A549 (cell line): ENCODE measurements at regions not wholly inside any gene's neighbourhood (a gene's known extent, or its start where the extent isn't known, plus 50 kb on each side); places are given as distances from the start of the nearest gene placed in this dataset.
A peak's percentile ranks its signal among the peaks of the same experiment; 100 is the strongest.

Experiments
- ATAC-seq, 2 experiments: fragments of 200-7000 bp in 1 of 2; fragments of >200 bp in 1 of 2; cut with Nextera tagmentation in 1 of 2; cut with Tn5 transposase in 1 of 2; 3 replicates each; pipeline versions ENCODE4 v1.8.0 to v1.9.1; 2018 to 2020; ENCODE audit warnings: mild to moderate bottlenecking in 1 of 2, moderate library complexity in 1 of 2
- CTCF ChIA-PET: fragments of 300-600 bp; sonication (Branson Sonifier 250); formaldehyde crosslinking; extraction: SDS; loops from one replicate; lab custom pipeline; 2021; ENCODE audit warnings: antibody characterized with exemption, inconsistent platforms; lab: Yijun Ruan, JAX
- POLR2A ChIA-PET: fragments of 350-600 bp; formaldehyde crosslinking; extraction: SDS; loops from one replicate; lab custom pipeline; 2021; ENCODE audit warnings: antibody characterized with exemption, inconsistent platforms; lab: Yijun Ruan, JAX
- DNase-seq, 2 experiments: peaks; one replicate each; pipeline versions ENCODE4 v3.0.0 to v3.0.0-alpha.2; 2011 to 2016; ENCODE audit warnings: low read depth in 1 of 2, low spot score in 1 of 2
- FAIRE-seq: peaks from 2 replicates; lab custom pipeline; 2011; peaks lifted over from hg19 to GRCh38; lab: Jason Lieb, UNC
- H3K27ac ChIP-seq, 2 experiments: fragments of >200 bp; sonication (Bioruptor Twin); formaldehyde crosslinking; 3 replicates each; pipeline ENCODE4 v1.5.1; 2016 to 2017
- H3K4me1 ChIP-seq: fragments of >200 bp; sonication (Bioruptor Twin); formaldehyde crosslinking; 3 replicates; pipeline ENCODE4 v1.6.1; 2016
- H3K4me2 ChIP-seq: fragments of >200 bp; sonication (Bioruptor Twin); formaldehyde crosslinking; 3 replicates; pipeline ENCODE4 v1.6.1; 2016
- H3K4me3 ChIP-seq: fragments of >200 bp; sonication (Bioruptor Twin); formaldehyde crosslinking; 3 replicates; pipeline ENCODE4 v1.5.1; 2016
- H3K9me3 ChIP-seq: fragments of >200 bp; sonication (Bioruptor Twin); formaldehyde crosslinking; 3 replicates; pipeline ENCODE4 v1.6.1; 2016
- E2F6 ChIP-seq: IDR thresholded peaks from 2 replicates; pipeline ENCODE4 v1.6.1; 2012; ENCODE audit warnings: low read depth, borderline replicate concordance
- EHF ChIP-seq: fragments of 250-450 bp; sonication (Bioruptor Pico); IDR thresholded peaks from 2 replicates; pipeline ENCODE4 v1.5.0; 2020; ENCODE audit warnings: mild to moderate bottlenecking
- ELK1 ChIP-seq: fragments of 150-350 bp; IDR thresholded peaks from 2 replicates; pipeline ENCODE4 v1.6.1; 2014; ENCODE audit warnings: low read depth, mild to moderate bottlenecking, low read length
- EP300 ChIP-seq, 2 experiments: fragments of >200 bp; sonication (Bioruptor Twin); formaldehyde crosslinking; IDR thresholded peaks; 2 replicates in 1 of 2; 3 replicates in 1 of 2; pipeline ENCODE4 v1.6.1; 2016 to 2017
- FOXS1 ChIP-seq: fragments of 250-450 bp; sonication (Bioruptor Pico); IDR thresholded peaks from 2 replicates; pipeline ENCODE4 v1.5.0; 2020; ENCODE audit warnings: mild to moderate bottlenecking, moderate library complexity
- HOXA7 ChIP-seq: fragments of 250-450 bp; sonication (Bioruptor Pico); IDR thresholded peaks from 2 replicates; pipeline ENCODE4 v1.5.0; 2020; ENCODE audit warnings: mild to moderate bottlenecking, moderate library complexity
- JUNB ChIP-seq: fragments of >200 bp; sonication (Bioruptor Twin); formaldehyde crosslinking; IDR thresholded peaks from 2 replicates; pipeline ENCODE4 v1.6.1; 2016
- NPAS2 ChIP-seq: fragments of 250-450 bp; sonication (Bioruptor Pico); IDR thresholded peaks from 2 replicates; pipeline ENCODE4 v1.8.0; 2022; ENCODE audit warnings: mild to moderate bottlenecking, moderate library complexity, borderline replicate concordance
- NR3C1 ChIP-seq: fragments of >200 bp; sonication (Bioruptor Twin); formaldehyde crosslinking; IDR thresholded peaks from 3 replicates; pipeline ENCODE4 v1.6.1; 2017
- POLR2A ChIP-seq: IDR thresholded peaks from 2 replicates; pipeline ENCODE4 v1.6.1; 2012; ENCODE audit warnings: mild to moderate bottlenecking, low read length
- POLR2AphosphoS2 ChIP-seq: conservative IDR thresholded peaks from 2 replicates; pipeline ENCODE4 v1.6.1; 2012; ENCODE audit warnings: low read length, improper control_type of control experiment, inconsistent platforms
- RAD21 ChIP-seq, 2 experiments: fragments of >200 bp in 1 of 2; sonication (Bioruptor Twin) in 1 of 2; formaldehyde crosslinking in 1 of 2; IDR thresholded peaks in 1 of 2; conservative IDR thresholded peaks in 1 of 2; 2 replicates in 1 of 2; 3 replicates in 1 of 2; pipeline ENCODE4 v1.6.1; 2012 to 2018; ENCODE audit warnings: inconsistent platforms in 1 of 2
- RARB ChIP-seq: fragments of 250-450 bp; sonication (Bioruptor Pico); IDR thresholded peaks from 2 replicates; pipeline ENCODE4 v1.8.0; 2021; ENCODE audit warnings: mild to moderate bottlenecking, moderate library complexity
- RCOR1 ChIP-seq: fragments of 150-350 bp; IDR thresholded peaks from 2 replicates; pipeline ENCODE4 v1.6.1; 2014; ENCODE audit warnings: antibody characterized with exemption, low read length, low read depth
- SMC3 ChIP-seq: fragments of >200 bp; sonication (Bioruptor Twin); formaldehyde crosslinking; IDR thresholded peaks from 3 replicates; pipeline ENCODE4 v1.6.1; 2018; ENCODE audit warnings: inconsistent platforms
- ZFP36 ChIP-seq: fragments of 450-650 bp; IDR thresholded peaks from 2 replicates; pipeline ENCODE4 v1.6.1; 2014; ENCODE audit warnings: borderline replicate concordance; ENCODE audit not compliant: partially characterized antibody
- WGBS: methylation state at CpG from one replicate; pipeline ENCODE4 v1.1.6; 2017; ENCODE audit errors: missing lambda C conversion rate; 5-methylcytosine and 5-hydroxymethylcytosine counted together
- TF ChIP-seq, protein P1 (sequence below): fragments of 250-450 bp; sonication (Bioruptor Pico); IDR thresholded peaks from 2 replicates; pipeline ENCODE4 v1.5.0; 2021; ENCODE audit warnings: mild to moderate bottlenecking, moderate library complexity, borderline replicate concordance
- TF ChIP-seq, protein P2 (sequence below): fragments of >200 bp; sonication (Bioruptor Twin); formaldehyde crosslinking; IDR thresholded peaks from 3 replicates; pipeline ENCODE4 v1.5.1; 2016
- TF ChIP-seq, protein P3 (sequence below): IDR thresholded peaks from 2 replicates; pipeline ENCODE4 v1.6.1; 2012

GRCh38 chr2:16508490-16508851 is 157.2 kb downstream of the CYRIA start:
- Histone ChIP-seq H3K4me1 (peaks cover 5% of the 10 kb centered on the region; the same call in 1 of the 3 replicates), H3K4me2 (peak overlapping the region; percentile 100), H3K27ac (no peak overlapping the region), H3K4me3 (peak overlapping the region; percentile 56; the same call in 2 of the 3 replicates)
- CTCF ChIA-PET, result interaction anchor here (0.6 to 6.3 kb wide), 18 partner anchors 9 to 1130 kb away, joined by 3 to 63 read pairs (median 3); partner anchors contain the start of gene MYCN
- 0% methylated on average over 6 of the region's 12 CpGs for WGBS
- no peak for FAIRE-seq
- DNase-seq, result no peak
- TF ChIP-seq RARB (CRISPR knock-in tag) (no peak), ZFP36 (no peak), JUNB (no peak)
- TF ChIP-seq, protein P1, sequence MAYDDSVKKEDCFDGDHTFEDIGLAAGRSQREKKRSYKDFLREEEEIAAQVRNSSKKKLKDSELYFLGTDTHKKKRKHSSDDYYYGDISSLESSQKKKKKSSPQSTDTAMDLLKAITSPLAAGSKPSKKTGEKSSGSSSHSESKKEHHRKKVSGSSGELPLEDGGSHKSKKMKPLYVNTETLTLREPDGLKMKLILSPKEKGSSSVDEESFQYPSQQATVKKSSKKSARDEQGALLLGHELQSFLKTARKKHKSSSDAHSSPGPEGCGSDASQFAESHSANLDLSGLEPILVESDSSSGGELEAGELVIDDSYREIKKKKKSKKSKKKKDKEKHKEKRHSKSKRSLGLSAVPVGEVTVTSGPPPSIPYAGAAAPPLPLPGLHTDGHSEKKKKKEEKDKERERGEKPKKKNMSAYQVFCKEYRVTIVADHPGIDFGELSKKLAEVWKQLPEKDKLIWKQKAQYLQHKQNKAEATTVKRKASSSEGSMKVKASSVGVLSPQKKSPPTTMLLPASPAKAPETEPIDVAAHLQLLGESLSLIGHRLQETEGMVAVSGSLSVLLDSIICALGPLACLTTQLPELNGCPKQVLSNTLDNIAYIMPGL (CRISPR knock-in tag), result no peak
- TF ChIP-seq, all 56 proteins: peak for 0
- peak in 1 of 2 experiments; percentile 9; a peak in 3 of 6 replicates for ATAC-seq
- no peaks in the 10 kb centered on the region for H3K9me3 ChIP-seq
- POLR2A ChIA-PET, result no interaction called here

GRCh38 chr2:16507655-16508489 is 157.8 kb downstream of the CYRIA start:
- Histone ChIP-seq H3K27ac (peak overlapping the region in 1 of 2 experiments; percentile 54; a peak in 2 of 6 replicates), H3K4me1 (peaks cover 5% of the 10 kb centered on the region; the same call in 1 of the 3 replicates), H3K9me3 (no peaks in the 10 kb centered on the region), H3K4me3 (peak overlapping the region; percentile 56), H3K4me2 (peak overlapping the region; percentile 100)
- CTCF ChIA-PET, result interaction anchor here (0.8 to 6.3 kb wide), 18 partner anchors 10 to 878 kb away, joined by 3 to 63 read pairs (median 4); partner anchors contain the start of gene MYCN
- DNase-seq (peak; percentile 46 to 57), FAIRE-seq (no peak), ATAC-seq (peak; percentile 96 to 99)
- 9% methylated on average over 16 of the region's 58 CpGs for WGBS
- POLR2A ChIA-PET, result no interaction called here
- TF ChIP-seq FOXS1, result no peak
- no peak for TF ChIP-seq NPAS2
- no peak for TF ChIP-seq HOXA7 (CRISPR knock-in tag)
- no peak for TF ChIP-seq JUNB
- no peak for TF ChIP-seq E2F6
- TF ChIP-seq, protein P2, sequence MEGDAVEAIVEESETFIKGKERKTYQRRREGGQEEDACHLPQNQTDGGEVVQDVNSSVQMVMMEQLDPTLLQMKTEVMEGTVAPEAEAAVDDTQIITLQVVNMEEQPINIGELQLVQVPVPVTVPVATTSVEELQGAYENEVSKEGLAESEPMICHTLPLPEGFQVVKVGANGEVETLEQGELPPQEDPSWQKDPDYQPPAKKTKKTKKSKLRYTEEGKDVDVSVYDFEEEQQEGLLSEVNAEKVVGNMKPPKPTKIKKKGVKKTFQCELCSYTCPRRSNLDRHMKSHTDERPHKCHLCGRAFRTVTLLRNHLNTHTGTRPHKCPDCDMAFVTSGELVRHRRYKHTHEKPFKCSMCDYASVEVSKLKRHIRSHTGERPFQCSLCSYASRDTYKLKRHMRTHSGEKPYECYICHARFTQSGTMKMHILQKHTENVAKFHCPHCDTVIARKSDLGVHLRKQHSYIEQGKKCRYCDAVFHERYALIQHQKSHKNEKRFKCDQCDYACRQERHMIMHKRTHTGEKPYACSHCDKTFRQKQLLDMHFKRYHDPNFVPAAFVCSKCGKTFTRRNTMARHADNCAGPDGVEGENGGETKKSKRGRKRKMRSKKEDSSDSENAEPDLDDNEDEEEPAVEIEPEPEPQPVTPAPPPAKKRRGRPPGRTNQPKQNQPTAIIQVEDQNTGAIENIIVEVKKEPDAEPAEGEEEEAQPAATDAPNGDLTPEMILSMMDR, result peak; percentile 85
- TF ChIP-seq ELK1, result no peak
- TF ChIP-seq NR3C1, result no peak
- no peak for TF ChIP-seq EHF (CRISPR knock-in tag)
- TF ChIP-seq ZFP36, result no peak
- peak; percentile 81 to 97 for TF ChIP-seq RAD21 (conservative IDR thresholded peaks at IDR 0.05 in 1 of 2, IDR thresholded peaks at IDR 0.05 in 1 of 2)
- TF ChIP-seq, protein P3, sequence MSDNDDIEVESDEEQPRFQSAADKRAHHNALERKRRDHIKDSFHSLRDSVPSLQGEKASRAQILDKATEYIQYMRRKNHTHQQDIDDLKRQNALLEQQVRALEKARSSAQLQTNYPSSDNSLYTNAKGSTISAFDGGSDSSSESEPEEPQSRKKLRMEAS, result no peak
- no peak for TF ChIP-seq EP300 (IDR thresholded peaks at IDR 0.05)
- TF ChIP-seq SMC3, result peak; percentile 81
- no peak for TF ChIP-seq POLR2AphosphoS2
- TF ChIP-seq, protein P1 (CRISPR knock-in tag), result no peak
- TF ChIP-seq RARB (CRISPR knock-in tag), result no peak
- no peak for TF ChIP-seq RCOR1
- TF ChIP-seq POLR2A, result no peak
